ENCODE measurements at regions not wholly inside any gene's neighbourhood (a gene's known extent, or its start where the extent isn't known, plus 50 kb on each side); places are given as distances from the start of the nearest gene placed in this dataset.
A peak's percentile ranks its signal among the peaks of the same experiment; 100 is the strongest.
"Not testable (repeated sequence)": the region's sequence is repeated elsewhere in the genome, so short reads cannot be mapped to it uniquely, and the experiment has no call there.

DNA sequence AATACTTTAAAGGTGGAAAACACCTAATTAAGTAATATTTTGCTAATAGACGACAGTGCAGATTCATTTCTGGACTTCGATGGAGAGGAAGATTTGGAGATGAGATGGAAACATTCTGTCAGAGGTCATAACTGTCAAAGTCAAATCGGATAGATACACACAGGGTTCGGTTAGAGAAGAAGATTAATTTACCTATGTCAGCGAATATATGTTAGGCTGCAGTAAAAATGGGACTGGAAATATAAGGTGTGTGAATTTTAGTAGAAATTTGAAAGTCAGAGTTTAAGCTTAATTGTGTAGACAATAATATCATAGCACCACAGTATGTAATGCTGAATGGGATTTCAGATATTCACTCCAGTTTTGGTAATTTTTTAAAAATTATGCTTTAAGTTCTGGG lies 1020.3 kb upstream of the ACO1 start:
- no peak overlapping the region for H3K27ac Mint-ChIP-seq
- no peaks in the 10 kb centered on the region for H3K27me3 Mint-ChIP-seq
- no peaks in the 10 kb centered on the region for H3K36me3 Mint-ChIP-seq (ENCODE audit: low read depth)
- ATAC-seq (replicated peaks): no peak
- H3K4me3 Mint-ChIP-seq: no peak overlapping the region
- H3K4me1 Mint-ChIP-seq: no peaks in the 10 kb centered on the region
- peaks cover 3% of the 10 kb centered on the region for H3K9me3 Mint-ChIP-seq

DNA sequence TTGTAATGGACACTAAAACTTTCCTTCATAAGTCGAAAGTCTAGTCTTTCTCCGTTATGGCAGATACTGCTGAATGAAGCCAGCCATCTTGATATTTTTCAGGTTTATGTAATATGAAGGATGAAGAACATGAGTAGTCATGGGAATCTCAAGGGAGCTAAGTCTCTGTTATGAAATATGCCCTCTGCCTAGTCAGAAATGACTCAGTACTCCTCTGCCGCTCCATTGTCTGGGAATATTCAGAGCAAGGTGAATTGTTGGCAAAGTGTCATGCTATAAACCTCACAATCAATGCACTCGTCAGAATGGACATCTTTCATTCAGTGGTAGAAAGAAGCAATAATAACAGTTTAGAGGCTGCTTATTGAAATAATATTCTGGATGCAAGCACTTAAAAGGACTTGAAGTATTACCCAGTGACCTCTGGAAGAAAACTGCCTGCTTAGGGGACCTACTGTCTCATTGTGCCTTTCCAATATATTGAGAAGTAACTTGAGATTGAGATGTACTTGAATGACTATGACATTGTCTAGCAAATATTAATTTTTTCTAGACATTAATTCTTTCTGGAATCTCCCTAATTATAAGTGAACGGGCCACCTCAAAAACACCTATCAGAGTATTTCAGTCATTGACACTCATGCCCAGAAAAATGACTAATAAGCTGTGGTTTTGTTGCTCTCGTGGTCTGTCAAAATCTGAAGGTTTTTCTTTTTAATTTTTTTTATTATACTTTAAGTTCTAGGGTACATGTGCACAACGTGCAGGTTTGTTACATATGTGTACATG lies 1011.5 kb upstream of the ACO1 start:
- Mint-ChIP-seq H3K27ac (no peak overlapping the region), H3K4me1 (no peaks in the 10 kb centered on the region)
- no peak for ATAC-seq (replicated peaks)

DNA sequence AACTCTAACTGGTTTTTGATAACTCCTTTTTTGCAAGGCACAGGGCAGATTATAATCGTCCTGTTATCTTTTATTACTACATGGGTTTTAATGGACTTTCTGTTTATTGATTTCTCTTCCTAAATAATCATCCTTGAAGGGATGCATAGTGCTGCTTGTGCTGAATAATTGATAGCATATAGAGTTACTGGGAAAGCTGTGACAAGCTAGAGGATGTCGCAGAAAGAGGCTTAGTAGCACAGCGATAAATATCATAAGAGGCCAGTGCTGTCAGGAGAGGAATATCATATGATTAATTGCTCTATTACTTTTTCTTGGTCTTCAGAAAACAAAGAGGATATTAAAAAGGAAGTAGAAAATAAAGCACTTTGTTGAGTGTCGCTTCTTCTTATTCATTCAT lies 1007.1 kb upstream of the ACO1 start:
- Mint-ChIP-seq H3K27me3 (no peaks in the 10 kb centered on the region), H3K27ac (no peak overlapping the region), H3K4me3 (no peak overlapping the region), H3K36me3 (ENCODE audit: low read depth) (no peaks in the 10 kb centered on the region), H3K9me3 (peaks cover 4% of the 10 kb centered on the region), H3K4me1 (no peaks in the 10 kb centered on the region)
- no peak for ATAC-seq (replicated peaks)

More for the DNA sequence above, 1011.5 kb upstream of the ACO1 start:
- H3K9me3 Mint-ChIP-seq: peaks cover 4% of the 10 kb centered on the region
- no peaks in the 10 kb centered on the region for H3K36me3 Mint-ChIP-seq (ENCODE audit: low read depth)
- no peaks in the 10 kb centered on the region for H3K27me3 Mint-ChIP-seq
- H3K4me3 Mint-ChIP-seq: no peak overlapping the region

GRCh38 chr9:31388660-31389059 lies 995.8 kb upstream of the ACO1 start:
- Mint-ChIP-seq H3K9me3 (no peaks in the 10 kb centered on the region), H3K27ac (no peak overlapping the region), H3K4me3 (no peak overlapping the region), H3K4me1 (no peaks in the 10 kb centered on the region), H3K36me3 (ENCODE audit: low read depth) (no peaks in the 10 kb centered on the region), H3K27me3 (no peaks in the 10 kb centered on the region)
- no peak for ATAC-seq (replicated peaks)

GRCh38 chr9:31389075-31389474 lies 995.4 kb upstream of the ACO1 start:
- no peaks in the 10 kb centered on the region for H3K9me3 Mint-ChIP-seq
- H3K27me3 Mint-ChIP-seq: no peaks in the 10 kb centered on the region
- H3K27ac Mint-ChIP-seq: no peak overlapping the region
- no peaks in the 10 kb centered on the region for H3K36me3 Mint-ChIP-seq (ENCODE audit: low read depth)
- no peaks in the 10 kb centered on the region for H3K4me1 Mint-ChIP-seq
- no peak for ATAC-seq (replicated peaks)
- no peak overlapping the region for H3K4me3 Mint-ChIP-seq

DNA sequence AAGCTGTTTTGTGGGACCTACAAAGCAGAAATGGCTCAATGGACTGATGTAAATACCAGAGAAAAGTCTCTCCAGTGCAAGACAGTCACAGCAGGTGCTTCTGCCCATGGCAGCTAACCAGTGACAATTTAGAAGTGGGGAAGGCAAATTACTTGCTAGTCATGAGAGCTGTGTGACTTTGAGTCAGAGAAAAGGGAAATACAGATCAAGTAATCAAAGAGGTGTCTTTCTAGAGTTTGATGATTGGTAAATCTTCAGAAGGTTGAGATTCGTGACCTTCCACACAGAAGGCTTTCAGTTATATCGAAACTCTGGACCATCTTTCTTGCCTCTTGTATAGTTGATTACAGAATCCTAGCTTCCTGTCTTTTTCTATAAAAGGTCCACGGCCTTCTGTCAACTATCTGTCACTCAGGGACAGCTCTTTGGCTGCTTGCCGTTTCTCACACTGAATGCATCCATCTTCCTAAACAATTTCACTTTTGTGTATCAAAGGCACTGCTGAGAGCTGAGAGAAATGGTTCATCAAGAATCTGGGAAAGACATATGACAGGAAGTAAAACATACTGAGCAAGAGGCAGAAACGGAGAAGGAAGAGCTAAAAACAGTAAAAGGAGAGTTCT lies 993.9 kb upstream of the ACO1 start:
- Mint-ChIP-seq H3K4me3 (no peak overlapping the region), H3K4me1 (no peaks in the 10 kb centered on the region), H3K9me3 (no peaks in the 10 kb centered on the region), H3K27me3 (no peaks in the 10 kb centered on the region), H3K27ac (peak overlapping the region; percentile 2), H3K36me3 (ENCODE audit: low read depth) (no peaks in the 10 kb centered on the region)
- ATAC-seq (replicated peaks): peak; percentile 18

- no peaks in the 10 kb centered on the region for H3K4me1 Mint-ChIP-seq
- H3K27ac Mint-ChIP-seq: no peak overlapping the region
- H3K9me3 Mint-ChIP-seq: peaks cover 3% of the 10 kb centered on the region
- ATAC-seq (replicated peaks): no peak
- no peaks in the 10 kb centered on the region for H3K27me3 Mint-ChIP-seq
- H3K4me3 Mint-ChIP-seq: no peak overlapping the region
- H3K36me3 Mint-ChIP-seq (ENCODE audit: low read depth): no peaks in the 10 kb centered on the region
These were observed 991.2 kb upstream of the ACO1 start for GRCh38 chr9:31393240-31393639.

DNA sequence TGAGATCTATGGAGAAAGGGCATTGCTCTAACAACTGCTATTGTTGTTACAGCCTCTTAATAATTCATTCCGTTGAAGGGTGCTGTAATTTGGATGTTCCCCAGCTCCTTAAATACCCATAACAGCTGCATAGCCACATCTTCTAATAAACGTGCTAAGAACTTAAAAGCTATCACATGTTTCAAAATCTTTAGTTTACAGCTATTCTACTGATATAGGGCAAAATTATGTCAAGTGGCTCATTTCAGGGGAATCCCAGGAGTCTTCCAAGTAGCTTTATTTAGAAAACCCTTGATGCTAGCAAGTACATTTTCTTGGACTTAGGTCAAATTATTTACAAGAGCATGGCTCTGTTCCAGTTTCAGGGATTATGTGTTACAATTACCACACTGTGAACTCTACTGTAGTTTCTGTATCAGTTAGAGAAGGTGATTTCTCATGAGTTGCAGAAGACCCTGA lies 990.4 kb upstream of the ACO1 start:
- no peak for ATAC-seq (replicated peaks)
- Mint-ChIP-seq H3K9me3 (peaks cover 4% of the 10 kb centered on the region), H3K4me1 (no peaks in the 10 kb centered on the region), H3K36me3 (ENCODE audit: low read depth) (no peaks in the 10 kb centered on the region), H3K27me3 (no peaks in the 10 kb centered on the region), H3K4me3 (no peak overlapping the region), H3K27ac (no peak overlapping the region)

DNA sequence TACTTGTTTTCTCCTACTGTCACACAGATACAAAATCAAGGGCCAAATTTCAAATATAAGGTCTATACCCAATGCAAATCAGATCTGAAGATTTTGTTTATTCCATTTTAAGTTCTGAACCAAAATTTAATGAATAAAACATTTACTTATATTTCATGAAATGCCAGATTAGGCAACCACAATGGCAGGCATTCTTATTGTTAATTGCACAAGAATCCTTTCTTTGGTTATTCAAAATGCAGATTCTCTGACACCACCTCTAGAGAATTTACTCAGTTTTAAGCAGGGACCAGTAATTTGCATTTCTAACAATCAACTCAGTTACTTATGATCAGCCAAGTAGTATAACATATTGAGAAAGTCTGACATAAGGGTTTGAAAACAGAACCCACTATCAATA lies 972.4 kb upstream of the ACO1 start:
- no peak for ATAC-seq (replicated peaks)
- Mint-ChIP-seq H3K4me3 (no peak overlapping the region), H3K9me3 (no peaks in the 10 kb centered on the region), H3K4me1 (no peaks in the 10 kb centered on the region), H3K27ac (no peak overlapping the region), H3K27me3 (no peaks in the 10 kb centered on the region), H3K36me3 (ENCODE audit: low read depth) (no peaks in the 10 kb centered on the region)

DNA sequence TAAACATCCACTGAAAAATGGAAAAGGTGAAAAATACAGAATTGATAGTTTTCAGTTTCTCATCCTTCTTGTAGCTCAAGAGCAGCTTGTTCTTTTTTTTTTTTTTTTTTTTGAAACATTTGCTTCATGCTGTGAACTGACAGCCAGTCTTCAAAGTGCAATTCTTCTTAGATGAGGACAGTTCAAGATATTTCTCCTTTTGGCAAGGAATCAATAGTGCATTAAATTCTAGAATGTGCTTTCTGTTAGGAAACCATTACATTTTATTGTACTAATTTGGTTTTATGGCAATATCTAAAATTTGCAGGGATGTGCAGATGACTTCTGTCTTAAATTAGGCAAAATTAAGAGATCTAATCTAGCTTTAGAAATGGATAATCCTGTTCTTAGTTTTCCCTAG lies 969.3 kb upstream of the ACO1 start:
- peaks cover 3% of the 10 kb centered on the region for H3K9me3 Mint-ChIP-seq
- no peaks in the 10 kb centered on the region for H3K4me1 Mint-ChIP-seq
- no peaks in the 10 kb centered on the region for H3K36me3 Mint-ChIP-seq (ENCODE audit: low read depth)
- H3K27me3 Mint-ChIP-seq: no peaks in the 10 kb centered on the region
- no peak for ATAC-seq (replicated peaks)
- H3K4me3 Mint-ChIP-seq: no peak overlapping the region
- H3K27ac Mint-ChIP-seq: no peak overlapping the region

DNA sequence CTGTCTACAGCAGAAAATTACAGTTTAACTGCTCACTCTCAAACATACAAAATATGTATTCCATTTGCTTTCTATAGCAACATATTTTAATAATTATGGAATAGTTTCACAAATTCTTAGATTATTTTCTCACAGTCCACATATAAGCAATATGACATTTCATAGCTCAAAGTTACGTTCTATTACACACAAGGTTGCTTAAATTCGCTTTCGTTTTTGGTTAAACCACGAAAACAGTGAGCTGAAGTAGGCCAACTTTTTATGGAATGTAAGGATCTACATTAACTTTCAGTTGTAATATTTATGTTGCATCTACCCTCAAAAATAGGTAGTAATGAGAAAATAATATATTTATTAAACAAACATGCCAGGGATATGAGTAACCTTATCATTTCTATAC lies 966.0 kb upstream of the ACO1 start:
- Mint-ChIP-seq H3K36me3 (ENCODE audit: low read depth) (no peaks in the 10 kb centered on the region), H3K27ac (no peak overlapping the region), H3K4me1 (no peaks in the 10 kb centered on the region), H3K9me3 (peaks cover 3% of the 10 kb centered on the region), H3K4me3 (no peak overlapping the region), H3K27me3 (no peaks in the 10 kb centered on the region)
- no peak for ATAC-seq (replicated peaks)

GRCh38 chr9:31443630-31444457 lies 940.6 kb upstream of the ACO1 start:
- not testable (repeated sequence) for H3K4me3 Mint-ChIP-seq; H3K36me3 Mint-ChIP-seq (ENCODE audit: low read depth); H3K27me3 Mint-ChIP-seq

DNA sequence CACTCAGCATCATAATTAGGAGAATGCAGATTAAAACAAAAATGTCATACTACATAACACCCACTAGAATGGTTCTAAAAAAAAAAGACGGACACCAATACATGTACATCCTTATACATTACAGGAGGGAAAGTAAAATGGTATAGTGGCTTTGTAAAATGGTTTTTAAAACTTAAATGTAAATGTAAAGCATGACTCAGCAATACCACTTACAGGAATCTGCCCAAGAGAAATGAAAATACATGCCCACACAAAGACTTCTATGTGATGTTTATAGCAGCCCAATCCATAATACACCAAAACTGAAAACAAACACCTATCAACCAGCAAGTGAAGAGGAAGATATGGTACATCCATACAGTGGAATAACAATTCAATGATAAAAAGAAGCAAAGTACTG lies 939.1 kb upstream of the ACO1 start:
- H3K4me1 Mint-ChIP-seq: no peaks in the 10 kb centered on the region
- H3K4me3 Mint-ChIP-seq: no peak overlapping the region
- H3K27ac Mint-ChIP-seq: no peak overlapping the region
- no peaks in the 10 kb centered on the region for H3K9me3 Mint-ChIP-seq
- no peaks in the 10 kb centered on the region for H3K36me3 Mint-ChIP-seq (ENCODE audit: low read depth)
- H3K27me3 Mint-ChIP-seq: no peaks in the 10 kb centered on the region
- ATAC-seq (replicated peaks): peak; percentile 19

More at GRCh38 chr9:31443630-31444457, 940.6 kb upstream of the ACO1 start:
- H3K9me3 Mint-ChIP-seq; ATAC-seq (replicated peaks); H3K4me1 Mint-ChIP-seq; H3K27ac Mint-ChIP-seq: not testable (repeated sequence)

GRCh38 chr9:31445960-31446359 lies 938.5 kb upstream of the ACO1 start:
- H3K9me3 Mint-ChIP-seq: no peaks in the 10 kb centered on the region
- no peaks in the 10 kb centered on the region for H3K36me3 Mint-ChIP-seq (ENCODE audit: low read depth)
- no peak for ATAC-seq (replicated peaks)
- H3K4me1 Mint-ChIP-seq: no peaks in the 10 kb centered on the region
- H3K27ac Mint-ChIP-seq: no peak overlapping the region
- no peak overlapping the region for H3K4me3 Mint-ChIP-seq
- no peaks in the 10 kb centered on the region for H3K27me3 Mint-ChIP-seq

- Mint-ChIP-seq H3K27me3 (no peaks in the 10 kb centered on the region), H3K9me3 (no peaks in the 10 kb centered on the region), H3K4me3 (no peak overlapping the region), H3K4me1 (peaks cover 5% of the 10 kb centered on the region), H3K27ac (no peak overlapping the region), H3K36me3 (ENCODE audit: low read depth) (no peaks in the 10 kb centered on the region)
- no peak for ATAC-seq (replicated peaks)
These were observed 917.4 kb upstream of the ACO1 start for GRCh38 chr9:31467075-31467474.

Data from activated T-helper 17 cell treated with anti-CD3 and anti-CD28 coated beads, Interleukin-2, amount 50 U/mL, for 72 hours (primary cell).